ENCODE measurements at regions not wholly inside any gene's neighbourhood (a gene's known extent, or its start where the extent isn't known, plus 50 kb on each side); places are given as distances from the start of the nearest gene placed in this dataset.
A peak's percentile ranks its signal among the peaks of the same experiment; 100 is the strongest.

- no peaks in the 10 kb centered on the region for H3K9me3 ChIP-seq (ENCODE audit: control insufficient read depth, insufficient read depth, low read length)
- no peak overlapping the region for H3K27ac ChIP-seq (ENCODE audit: low read length)
- no peak overlapping the region for H3K4me3 ChIP-seq (ENCODE audit: low read length)
- no CpG with 5 or more reads among the region's 3 CpGs for WGBS (ENCODE audit: insufficient coverage, insufficient read length)
- no peaks in the 10 kb centered on the region for H3K36me3 ChIP-seq (ENCODE audit: control insufficient read depth, insufficient read depth, low read length)
- no peaks in the 10 kb centered on the region for H3K4me1 ChIP-seq (ENCODE audit: control insufficient read depth, insufficient read depth, low read length)
- DNase-seq (ENCODE audit: low read depth, low spot score), result peak; percentile 35
- no peaks in the 10 kb centered on the region for H3K27me3 ChIP-seq (ENCODE audit: control insufficient read depth, insufficient read depth, low read length)
These were observed 2041.4 kb upstream of the CDH9 start for GRCh38 chr5:29079771-29080170.

GRCh38 chr5:29077451-29077850 is 2039.1 kb upstream of the CDH9 start:
- Histone ChIP-seq H3K27me3 (ENCODE audit: control insufficient read depth, insufficient read depth, low read length) (no peaks in the 10 kb centered on the region), H3K4me3 (ENCODE audit: low read length) (no peak overlapping the region), H3K4me1 (ENCODE audit: control insufficient read depth, insufficient read depth, low read length) (no peaks in the 10 kb centered on the region), H3K36me3 (ENCODE audit: control insufficient read depth, insufficient read depth, low read length) (no peaks in the 10 kb centered on the region), H3K9me3 (ENCODE audit: control insufficient read depth, insufficient read depth, low read length) (no peaks in the 10 kb centered on the region), H3K27ac (ENCODE audit: low read length) (no peak overlapping the region)
- no peak for DNase-seq (ENCODE audit: low read depth, low spot score)
- no CpG with 5 or more reads among the region's 5 CpGs for WGBS (ENCODE audit: insufficient coverage, insufficient read length)

- H3K27ac ChIP-seq (ENCODE audit: low read length), result no peak overlapping the region
- H3K9me3 ChIP-seq (ENCODE audit: control insufficient read depth, insufficient read depth, low read length), result no peaks in the 10 kb centered on the region
- H3K27me3 ChIP-seq (ENCODE audit: control insufficient read depth, insufficient read depth, low read length), result no peaks in the 10 kb centered on the region
- no peak overlapping the region for H3K4me3 ChIP-seq (ENCODE audit: low read length)
- H3K4me1 ChIP-seq (ENCODE audit: control insufficient read depth, insufficient read depth, low read length), result no peaks in the 10 kb centered on the region
- no peaks in the 10 kb centered on the region for H3K36me3 ChIP-seq (ENCODE audit: control insufficient read depth, insufficient read depth, low read length)
- WGBS (ENCODE audit: insufficient coverage, insufficient read length), result no CpG with 5 or more reads among the region's 2 CpGs
- DNase-seq (ENCODE audit: low read depth, low spot score), result no peak
These were observed 2030.7 kb upstream of the CDH9 start for GRCh38 chr5:29069104-29069402.

GRCh38 chr5:29061381-29061780 is 2023.0 kb upstream of the CDH9 start:
- no peak overlapping the region for H3K4me3 ChIP-seq (ENCODE audit: low read length)
- no CpG with 5 or more reads among the region's 1 CpG for WGBS (ENCODE audit: insufficient coverage, insufficient read length)

GRCh38 chr5:29054694-29055093 is 2016.3 kb upstream of the CDH9 start:
- no peak for DNase-seq (ENCODE audit: low read depth, low spot score)
- Histone ChIP-seq H3K27me3 (ENCODE audit: control insufficient read depth, insufficient read depth, low read length) (no peaks in the 10 kb centered on the region), H3K36me3 (ENCODE audit: control insufficient read depth, insufficient read depth, low read length) (no peaks in the 10 kb centered on the region), H3K4me3 (ENCODE audit: low read length) (no peak overlapping the region), H3K27ac (ENCODE audit: low read length) (no peak overlapping the region), H3K9me3 (ENCODE audit: control insufficient read depth, insufficient read depth, low read length) (no peaks in the 10 kb centered on the region), H3K4me1 (ENCODE audit: control insufficient read depth, insufficient read depth, low read length) (no peaks in the 10 kb centered on the region)
- no CpG with 5 or more reads among the region's 1 CpG for WGBS (ENCODE audit: insufficient coverage, insufficient read length)

More at GRCh38 chr5:29061381-29061780, 2023.0 kb upstream of the CDH9 start:
- H3K27ac ChIP-seq (ENCODE audit: low read length), result no peak overlapping the region
- H3K9me3 ChIP-seq (ENCODE audit: control insufficient read depth, insufficient read depth, low read length), result no peaks in the 10 kb centered on the region
- no peak for DNase-seq (ENCODE audit: low read depth, low spot score)
- H3K27me3 ChIP-seq (ENCODE audit: control insufficient read depth, insufficient read depth, low read length), result no peaks in the 10 kb centered on the region
- no peaks in the 10 kb centered on the region for H3K4me1 ChIP-seq (ENCODE audit: control insufficient read depth, insufficient read depth, low read length)
- no peaks in the 10 kb centered on the region for H3K36me3 ChIP-seq (ENCODE audit: control insufficient read depth, insufficient read depth, low read length)

GRCh38 chr5:29054282-29054681 is 2015.9 kb upstream of the CDH9 start:
- H3K36me3 ChIP-seq (ENCODE audit: control insufficient read depth, insufficient read depth, low read length), result no peaks in the 10 kb centered on the region
- H3K9me3 ChIP-seq (ENCODE audit: control insufficient read depth, insufficient read depth, low read length), result no peaks in the 10 kb centered on the region
- WGBS (ENCODE audit: insufficient coverage, insufficient read length), result no CpG with 5 or more reads among the region's 1 CpG
- no peak for DNase-seq (ENCODE audit: low read depth, low spot score)
- no peak overlapping the region for H3K4me3 ChIP-seq (ENCODE audit: low read length)
- no peaks in the 10 kb centered on the region for H3K4me1 ChIP-seq (ENCODE audit: control insufficient read depth, insufficient read depth, low read length)
- H3K27me3 ChIP-seq (ENCODE audit: control insufficient read depth, insufficient read depth, low read length), result no peaks in the 10 kb centered on the region
- no peak overlapping the region for H3K27ac ChIP-seq (ENCODE audit: low read length)

GRCh38 chr5:29051509-29051908 is 2013.1 kb upstream of the CDH9 start:
- H3K27ac ChIP-seq (ENCODE audit: low read length), result no peak overlapping the region
- no peaks in the 10 kb centered on the region for H3K9me3 ChIP-seq (ENCODE audit: control insufficient read depth, insufficient read depth, low read length)
- no peaks in the 10 kb centered on the region for H3K36me3 ChIP-seq (ENCODE audit: control insufficient read depth, insufficient read depth, low read length)
- no CpG with 5 or more reads among the region's 4 CpGs for WGBS (ENCODE audit: insufficient coverage, insufficient read length)
- H3K4me3 ChIP-seq (ENCODE audit: low read length), result no peak overlapping the region
- H3K4me1 ChIP-seq (ENCODE audit: control insufficient read depth, insufficient read depth, low read length), result no peaks in the 10 kb centered on the region
- DNase-seq (ENCODE audit: low read depth, low spot score), result no peak
- H3K27me3 ChIP-seq (ENCODE audit: control insufficient read depth, insufficient read depth, low read length), result no peaks in the 10 kb centered on the region

GRCh38 chr5:29042152-29042551 is 2003.8 kb upstream of the CDH9 start:
- Histone ChIP-seq H3K4me1 (ENCODE audit: control insufficient read depth, insufficient read depth, low read length) (no peaks in the 10 kb centered on the region; the same call in 1 of the 2 replicates), H3K4me3 (ENCODE audit: low read length) (no peak overlapping the region), H3K27me3 (ENCODE audit: control insufficient read depth, insufficient read depth, low read length) (no peaks in the 10 kb centered on the region), H3K9me3 (ENCODE audit: control insufficient read depth, insufficient read depth, low read length) (no peaks in the 10 kb centered on the region), H3K36me3 (ENCODE audit: control insufficient read depth, insufficient read depth, low read length) (no peaks in the 10 kb centered on the region), H3K27ac (ENCODE audit: low read length) (no peak overlapping the region)
- 60% methylated on average over 1 of the region's 4 CpGs for WGBS (ENCODE audit: insufficient coverage, insufficient read length)
- no peak for DNase-seq (ENCODE audit: low read depth, low spot score)

- Histone ChIP-seq H3K9me3 (ENCODE audit: control insufficient read depth, insufficient read depth, low read length) (no peaks in the 10 kb centered on the region), H3K36me3 (ENCODE audit: control insufficient read depth, insufficient read depth, low read length) (no peaks in the 10 kb centered on the region), H3K4me3 (ENCODE audit: low read length) (no peak overlapping the region), H3K4me1 (ENCODE audit: control insufficient read depth, insufficient read depth, low read length) (no peaks in the 10 kb centered on the region; the same call in 1 of the 2 replicates), H3K27me3 (ENCODE audit: control insufficient read depth, insufficient read depth, low read length) (no peaks in the 10 kb centered on the region), H3K27ac (ENCODE audit: low read length) (no peak overlapping the region)
- no CpG with 5 or more reads among the region's 1 CpG for WGBS (ENCODE audit: insufficient coverage, insufficient read length)
- DNase-seq (ENCODE audit: low read depth, low spot score), result no peak
These were observed 2002.0 kb upstream of the CDH9 start for GRCh38 chr5:29040404-29040803.

- H3K4me1 ChIP-seq (ENCODE audit: control insufficient read depth, insufficient read depth, low read length), result no peaks in the 10 kb centered on the region; the same call in 1 of the 2 replicates
- no peak overlapping the region for H3K4me3 ChIP-seq (ENCODE audit: low read length)
- no peak for DNase-seq (ENCODE audit: low read depth, low spot score)
- H3K9me3 ChIP-seq (ENCODE audit: control insufficient read depth, insufficient read depth, low read length), result no peaks in the 10 kb centered on the region
- no peaks in the 10 kb centered on the region for H3K27me3 ChIP-seq (ENCODE audit: control insufficient read depth, insufficient read depth, low read length)
- H3K27ac ChIP-seq (ENCODE audit: low read length), result no peak overlapping the region
- H3K36me3 ChIP-seq (ENCODE audit: control insufficient read depth, insufficient read depth, low read length), result no peaks in the 10 kb centered on the region
- no CpG with 5 or more reads among the region's 1 CpG for WGBS (ENCODE audit: insufficient coverage, insufficient read length)
These were observed 2001.6 kb upstream of the CDH9 start for GRCh38 chr5:29039994-29040393.

GRCh38 chr5:29037716-29038115 is 1999.3 kb upstream of the CDH9 start:
- no CpG with 5 or more reads among the region's 3 CpGs for WGBS (ENCODE audit: insufficient coverage, insufficient read length)

More at GRCh38 chr5:29037716-29038115, 1999.3 kb upstream of the CDH9 start:
- Histone ChIP-seq H3K4me1 (ENCODE audit: control insufficient read depth, insufficient read depth, low read length) (no peaks in the 10 kb centered on the region; the same call in 1 of the 2 replicates), H3K36me3 (ENCODE audit: control insufficient read depth, insufficient read depth, low read length) (no peaks in the 10 kb centered on the region), H3K27ac (ENCODE audit: low read length) (no peak overlapping the region), H3K27me3 (ENCODE audit: control insufficient read depth, insufficient read depth, low read length) (no peaks in the 10 kb centered on the region), H3K4me3 (ENCODE audit: low read length) (no peak overlapping the region), H3K9me3 (ENCODE audit: control insufficient read depth, insufficient read depth, low read length) (no peaks in the 10 kb centered on the region)
- no peak for DNase-seq (ENCODE audit: low read depth, low spot score)

All from iPS DF 6.9 (cell line).